ENCODE measurements at regions not wholly inside any gene's neighbourhood (a gene's known extent, or its start where the extent isn't known, plus 50 kb on each side); places are given as distances from the start of the nearest gene placed in this dataset.

- no peaks in the 10 kb centered on the region for H3K27me3 ChIP-seq (replicated peaks; ENCODE audit: insufficient read depth)
- TF ChIP-seq CTCF (IDR thresholded peaks at IDR 0.05): no peak
- no peaks in the 10 kb centered on the region for H3K9me3 ChIP-seq
- peak overlapping the region; percentile 83 for H3K4me3 ChIP-seq
- peak; percentile 58 for ATAC-seq (ENCODE audit: insufficient number of reproducible peaks, low FRiP score, low read depth)
- H3K27ac ChIP-seq: peak overlapping the region; percentile 72 to 85
- H3K4me1 ChIP-seq (ENCODE audit: control insufficient read depth in 1 of 2, low read depth in 2 of 2): peaks cover 0 to 12% of the 10 kb centered on the region in 2 donors
- no peak for DNase-seq (ENCODE audit: low spot score)
- H3K36me3 ChIP-seq: no peaks in the 10 kb centered on the region
Measured at GRCh38 chrY:7275751-7276150, 364.2 kb upstream of the AMELY start.

GRCh38 chrY:7275014-7275413 lies 363.5 kb upstream of the AMELY start:
- TF ChIP-seq CTCF (IDR thresholded peaks at IDR 0.05): no peak
- no peaks in the 10 kb centered on the region for H3K9me3 ChIP-seq
- peaks cover 0 to 12% of the 10 kb centered on the region in 2 donors for H3K4me1 ChIP-seq (ENCODE audit: control insufficient read depth in 1 of 2, low read depth in 2 of 2)
- peak overlapping the region; percentile 72 to 85 for H3K27ac ChIP-seq
- ATAC-seq (ENCODE audit: insufficient number of reproducible peaks, low FRiP score, low read depth): no peak
- no peaks in the 10 kb centered on the region for H3K36me3 ChIP-seq
- H3K4me3 ChIP-seq: peak overlapping the region; percentile 83
- no peaks in the 10 kb centered on the region for H3K27me3 ChIP-seq (replicated peaks; ENCODE audit: insufficient read depth)
- DNase-seq (ENCODE audit: low spot score): no peak

GRCh38 chrY:7274369-7274913 lies 362.9 kb upstream of the AMELY start:
- Histone ChIP-seq H3K27me3 (replicated peaks; ENCODE audit: insufficient read depth) (no peaks in the 10 kb centered on the region), H3K36me3 (no peaks in the 10 kb centered on the region), H3K4me1 (ENCODE audit: control insufficient read depth in 1 of 2, low read depth in 2 of 2) (peaks cover 0 to 8% of the 10 kb centered on the region in 2 donors), H3K4me3 (peak overlapping the region; percentile 83), H3K27ac (peak overlapping the region; percentile 72 to 85), H3K9me3 (no peaks in the 10 kb centered on the region)
- DNase-seq (ENCODE audit: low spot score) (no peak), ATAC-seq (ENCODE audit: insufficient number of reproducible peaks, low FRiP score, low read depth) (no peak)
- no peak for TF ChIP-seq CTCF (IDR thresholded peaks at IDR 0.05)

GRCh38 chrY:7273587-7274203 lies 362.1 kb upstream of the AMELY start:
- H3K9me3 ChIP-seq: no peaks in the 10 kb centered on the region
- no peak for TF ChIP-seq CTCF (IDR thresholded peaks at IDR 0.05)
- no peaks in the 10 kb centered on the region for H3K36me3 ChIP-seq
- DNase-seq (ENCODE audit: low spot score) (peak; percentile 12), ATAC-seq (ENCODE audit: insufficient number of reproducible peaks, low FRiP score, low read depth) (peak; percentile 74)
- H3K4me3 ChIP-seq: peak overlapping the region; percentile 83
- peaks cover 0 to under 1% of the 10 kb centered on the region in 2 donors for H3K4me1 ChIP-seq (ENCODE audit: control insufficient read depth in 1 of 2, low read depth in 2 of 2)
- H3K27me3 ChIP-seq (replicated peaks; ENCODE audit: insufficient read depth): no peaks in the 10 kb centered on the region
- peak overlapping the region; percentile 72 to 85 for H3K27ac ChIP-seq

GRCh38 chrY:7272556-7273195 lies 361.1 kb upstream of the AMELY start:
- DNase-seq (ENCODE audit: low spot score) (peak; percentile 7), ATAC-seq (ENCODE audit: insufficient number of reproducible peaks, low FRiP score, low read depth) (no peak)
- H3K4me1 ChIP-seq (ENCODE audit: control insufficient read depth in 1 of 2, low read depth in 2 of 2): no peaks in the 10 kb centered on the region
- no peaks in the 10 kb centered on the region for H3K36me3 ChIP-seq
- peak; percentile 52 for TF ChIP-seq CTCF (IDR thresholded peaks at IDR 0.05)
- H3K27me3 ChIP-seq (replicated peaks; ENCODE audit: insufficient read depth): no peaks in the 10 kb centered on the region
- H3K27ac ChIP-seq: peak overlapping the region; percentile 47 to 85
- peak overlapping the region; percentile 83 for H3K4me3 ChIP-seq
- no peaks in the 10 kb centered on the region for H3K9me3 ChIP-seq
